Panc1 (cell line): ENCODE measurements at regions not wholly inside any gene's neighbourhood (a gene's known extent, or its start where the extent isn't known, plus 50 kb on each side); places are given as distances from the start of the nearest gene placed in this dataset.
"Not testable (repeated sequence)": the region's sequence is repeated elsewhere in the genome, so short reads cannot be mapped to it uniquely, and the experiment has no call there.

Source experiments
- POLR2AphosphoS5 ChIP-seq: IDR thresholded peaks from 2 replicates; pipeline ENCODE4 v1.6.1; 2012; ENCODE audit warnings: mild to moderate bottlenecking, low read depth, low read length, moderate library complexity
- REST ChIP-seq, 2 experiments: IDR thresholded peaks; 2 replicates each; pipeline ENCODE4 v1.6.1; 2011 to 2012; ENCODE audit warnings: low read depth in 2 of 2, control low read depth in 1 of 2, low read length in 1 of 2, mild to moderate bottlenecking in 1 of 2, moderate library complexity in 1 of 2; ENCODE audit not compliant: insufficient read depth in 1 of 2
- TCF7L2 ChIP-seq: IDR thresholded peaks from 2 replicates; pipeline ENCODE4 v1.6.1; 2011; ENCODE audit warnings: mild to moderate bottlenecking, low read depth, low read length, inconsistent platforms
- TF ChIP-seq, protein P1 (sequence below): fragments of 450-650 bp; IDR thresholded peaks from 2 replicates; pipeline ENCODE4 v1.5.1; 2017; ENCODE audit warnings: mild to moderate bottlenecking

- TF ChIP-seq, protein P1, sequence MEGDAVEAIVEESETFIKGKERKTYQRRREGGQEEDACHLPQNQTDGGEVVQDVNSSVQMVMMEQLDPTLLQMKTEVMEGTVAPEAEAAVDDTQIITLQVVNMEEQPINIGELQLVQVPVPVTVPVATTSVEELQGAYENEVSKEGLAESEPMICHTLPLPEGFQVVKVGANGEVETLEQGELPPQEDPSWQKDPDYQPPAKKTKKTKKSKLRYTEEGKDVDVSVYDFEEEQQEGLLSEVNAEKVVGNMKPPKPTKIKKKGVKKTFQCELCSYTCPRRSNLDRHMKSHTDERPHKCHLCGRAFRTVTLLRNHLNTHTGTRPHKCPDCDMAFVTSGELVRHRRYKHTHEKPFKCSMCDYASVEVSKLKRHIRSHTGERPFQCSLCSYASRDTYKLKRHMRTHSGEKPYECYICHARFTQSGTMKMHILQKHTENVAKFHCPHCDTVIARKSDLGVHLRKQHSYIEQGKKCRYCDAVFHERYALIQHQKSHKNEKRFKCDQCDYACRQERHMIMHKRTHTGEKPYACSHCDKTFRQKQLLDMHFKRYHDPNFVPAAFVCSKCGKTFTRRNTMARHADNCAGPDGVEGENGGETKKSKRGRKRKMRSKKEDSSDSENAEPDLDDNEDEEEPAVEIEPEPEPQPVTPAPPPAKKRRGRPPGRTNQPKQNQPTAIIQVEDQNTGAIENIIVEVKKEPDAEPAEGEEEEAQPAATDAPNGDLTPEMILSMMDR, result not testable (repeated sequence)
- not testable (repeated sequence) for TF ChIP-seq REST (IDR thresholded peaks at IDR 0.05; ENCODE audit: insufficient read depth in 1 of 2, low read depth in 2 of 2, low read length in 1 of 2); POLR2AphosphoS5; TCF7L2
Observed at GRCh38 chr7:23904901-23905300, 194.9 kb downstream of the STK31 start.
